Activated B cell treated with CpG ODN at 0.5 μM for 24 hours (primary cell): ENCODE measurements at regions not wholly inside any gene's neighbourhood (a gene's known extent, or its start where the extent isn't known, plus 50 kb on each side); places are given as distances from the start of the nearest gene placed in this dataset.

Experiments used
- ATAC-seq: fragments of 200-7000 bp; cut with Tn5 transposase; one replicate; pipeline ENCODE4 v1.10.0; 2021; ENCODE audit warnings: low read depth, mild to moderate bottlenecking, moderate library complexity
- CTCF ChIA-PET: fragments of 350-600 bp; sonication (Branson Sonifier 250); formaldehyde crosslinking; loops from one replicate; lab custom pipeline; 2021; ENCODE audit warnings: antibody characterized with exemption; lab: Charles Lee
- POLR2A ChIA-PET: fragments of 350-600 bp; sonication (Branson Sonifier 250); formaldehyde crosslinking; loops from one replicate; lab custom pipeline; 2021; ENCODE audit warnings: antibody characterized with exemption; lab: Charles Lee
- DNase-seq: peaks from one replicate; pipeline ENCODE4 v3.0.0; 2022
- H3K27ac Mint-ChIP-seq: one replicate; pipeline ENCODE4 v1.8.0; 2020; ENCODE audit warnings: mixed read lengths
- H3K27me3 Mint-ChIP-seq: one replicate; pipeline ENCODE4 v1.8.0; 2021; ENCODE audit warnings: mixed read lengths
- H3K36me3 Mint-ChIP-seq: one replicate; pipeline ENCODE4 v1.8.0; 2021; ENCODE audit warnings: low read depth, mixed read lengths
- H3K4me1 Mint-ChIP-seq: one replicate; pipeline ENCODE4 v1.8.0; 2021; ENCODE audit warnings: mixed read lengths
- H3K4me3 Mint-ChIP-seq: one replicate; pipeline ENCODE4 v1.8.0; 2020; ENCODE audit warnings: mild to moderate bottlenecking, mixed read lengths
- H3K9me3 Mint-ChIP-seq: one replicate; pipeline ENCODE4 v1.8.0; 2020; ENCODE audit warnings: mixed read lengths
- CTCF ChIP-seq: fragments of 200-600 bp; IDR thresholded peaks from one replicate; pipeline ENCODE4 v1.8.0; 2022; ENCODE audit warnings: antibody characterized with exemption, mild to moderate bottlenecking
- intact Hi-C: fragments of 100-400 bp; cut with micrococcal nuclease; formaldehyde crosslinking; loops from one replicate; pipeline ENCODE4 v1.15.1; 2024

DNA sequence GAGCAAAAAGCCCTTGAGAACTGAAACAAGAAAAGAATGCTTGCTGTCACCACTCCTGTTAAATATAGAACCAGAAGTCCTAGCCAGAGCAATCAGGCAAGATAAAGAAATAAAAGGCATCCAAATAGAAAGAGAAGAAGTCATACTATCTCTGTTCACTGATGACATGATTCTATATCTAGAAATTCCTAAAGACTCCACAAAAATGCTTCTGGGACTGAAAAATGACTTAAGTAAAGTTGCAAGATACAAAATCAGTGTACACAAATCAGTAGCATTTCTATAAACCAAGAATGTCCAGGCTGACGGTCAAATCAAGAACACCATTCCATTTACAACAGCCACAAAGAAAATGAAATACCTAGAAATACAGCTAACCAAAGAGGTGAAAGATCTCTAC lies 552.7 kb upstream of the SLIT2 start:
- CTCF ChIA-PET = no interaction called here
- Mint-ChIP-seq H3K9me3 (peaks cover 5% of the 10 kb centered on the region), H3K36me3 (no peaks in the 10 kb centered on the region), H3K4me3 (no peak overlapping the region), H3K27me3 (no peaks in the 10 kb centered on the region), H3K4me1 (peaks cover 8% of the 10 kb centered on the region), H3K27ac (no peak overlapping the region)
- TF ChIP-seq CTCF = no peak
- DNase-seq (no peak), ATAC-seq (no peak)
- POLR2A ChIA-PET = no interaction called here
- intact Hi-C loops = no loop called here

DNA sequence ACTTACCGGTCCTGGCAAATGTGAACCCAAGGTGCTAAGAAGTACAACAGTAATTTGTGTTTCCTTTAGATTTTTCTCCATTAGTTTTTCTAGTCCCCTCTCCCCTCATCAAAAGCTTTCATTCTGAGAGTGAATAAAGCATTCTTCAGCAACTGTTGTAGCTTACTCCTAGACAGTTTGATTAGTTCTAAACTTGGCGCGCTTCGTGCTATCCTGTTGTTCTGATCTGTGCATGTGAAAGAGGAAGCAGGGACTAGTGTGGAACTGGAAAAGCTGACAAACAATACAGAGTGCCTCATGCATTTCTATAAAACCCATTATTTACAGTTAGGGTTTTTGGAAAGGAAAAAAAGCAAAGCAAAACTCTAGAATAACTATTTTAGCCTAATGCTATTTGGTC lies 556.9 kb upstream of the SLIT2 start:
- TF ChIP-seq CTCF = no peak
- no peaks in the 10 kb centered on the region for H3K27me3 Mint-ChIP-seq
- H3K36me3 Mint-ChIP-seq = no peaks in the 10 kb centered on the region
- H3K9me3 Mint-ChIP-seq = peaks cover 6% of the 10 kb centered on the region
- ChIA-PET POLR2A (no interaction called here), CTCF (no interaction called here)
- no peak overlapping the region for H3K4me3 Mint-ChIP-seq
- DNase-seq (no peak), ATAC-seq (no peak)
- H3K4me1 Mint-ChIP-seq = peaks cover 8% of the 10 kb centered on the region
- no peak overlapping the region for H3K27ac Mint-ChIP-seq
- intact Hi-C loops = no loop called here

- TF ChIP-seq CTCF = no peak
- DNase-seq = no peak
- Mint-ChIP-seq H3K4me1 (peaks cover 8% of the 10 kb centered on the region), H3K27me3 (no peaks in the 10 kb centered on the region), H3K27ac (peak overlapping the region; percentile 14), H3K9me3 (peaks cover 6% of the 10 kb centered on the region), H3K4me3 (no peak overlapping the region), H3K36me3 (no peaks in the 10 kb centered on the region)
- CTCF ChIA-PET = no interaction called here
- POLR2A ChIA-PET = no interaction called here
- no peak for ATAC-seq
- intact Hi-C loops = no loop called here
These were observed 557.7 kb upstream of the SLIT2 start for GRCh38 chr4:19693936-19694570.

- H3K9me3 Mint-ChIP-seq = peaks cover 5% of the 10 kb centered on the region
- ATAC-seq (no peak), DNase-seq (no peak)
- H3K27me3 Mint-ChIP-seq = no peaks in the 10 kb centered on the region
- no peak for TF ChIP-seq CTCF
- POLR2A ChIA-PET = no interaction called here
- H3K36me3 Mint-ChIP-seq = no peaks in the 10 kb centered on the region
- intact Hi-C loops = no loop called here
- CTCF ChIA-PET = no interaction called here
- no peak overlapping the region for H3K27ac Mint-ChIP-seq
- no peak overlapping the region for H3K4me3 Mint-ChIP-seq
- peaks cover 5% of the 10 kb centered on the region for H3K4me1 Mint-ChIP-seq
These were observed 562.2 kb upstream of the SLIT2 start for GRCh38 chr4:19689511-19689910.

GRCh38 chr4:19686456-19686855 lies 565.2 kb upstream of the SLIT2 start:
- intact Hi-C loops = no loop called here
- Mint-ChIP-seq H3K4me1 (no peaks in the 10 kb centered on the region), H3K27me3 (no peaks in the 10 kb centered on the region), H3K9me3 (peaks cover 4% of the 10 kb centered on the region), H3K27ac (no peak overlapping the region), H3K4me3 (no peak overlapping the region), H3K36me3 (no peaks in the 10 kb centered on the region)
- no peak for DNase-seq
- ATAC-seq = no peak
- CTCF ChIA-PET = no interaction called here
- no peak for TF ChIP-seq CTCF
- POLR2A ChIA-PET = no interaction called here
